Coronary artery (tissue), 2 donors: ENCODE measurements at regions not wholly inside any gene's neighbourhood (a gene's known extent, or its start where the extent isn't known, plus 50 kb on each side); places are given as distances from the start of the nearest gene placed in this dataset.

Experiments used
- DNase-seq: peaks from one replicate; pipeline ENCODE4 v3.0.0-alpha.2; 2017; ENCODE audit warnings: low spot score
- H3K27ac ChIP-seq, 2 donors: fragments of 200-600 bp; sonication (generic); one replicate each; pipeline ENCODE4 v1.5.1; 2016 to 2019
- H3K4me3 ChIP-seq: fragments of 200-600 bp; sonication (generic); 2 replicates; pipeline ENCODE4 v1.5.1; 2016; ENCODE audit warnings: mild to moderate bottlenecking, moderate library complexity
- TF ChIP-seq, protein P1 (sequence below): fragments of 200-600 bp; sonication (generic); IDR thresholded peaks from one replicate; pipeline ENCODE4 v1.5.1; 2019; ENCODE audit warnings: antibody characterized with exemption

DNA sequence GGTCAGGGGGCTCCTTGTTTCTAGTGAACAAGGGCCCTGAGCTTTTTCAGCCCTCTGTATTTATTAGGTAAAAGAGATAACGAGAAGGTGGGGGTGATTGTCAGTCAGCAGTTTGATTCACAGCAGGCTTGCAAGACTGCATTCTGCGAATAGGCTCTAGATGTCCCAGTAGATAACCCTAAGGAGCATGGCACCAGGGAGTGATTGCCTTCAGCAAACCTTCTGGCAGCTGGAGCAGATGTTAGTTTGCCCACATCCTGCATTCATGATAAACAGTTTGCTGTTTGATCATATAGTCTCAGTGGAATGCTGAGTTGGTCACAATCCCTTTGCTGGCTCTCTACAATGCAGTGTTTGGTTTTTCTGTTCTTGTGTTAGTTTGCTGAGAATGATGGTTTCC lies 161.3 kb upstream of the GADL1 start:
- H3K27ac ChIP-seq = no peak overlapping the region
- TF ChIP-seq, protein P1, sequence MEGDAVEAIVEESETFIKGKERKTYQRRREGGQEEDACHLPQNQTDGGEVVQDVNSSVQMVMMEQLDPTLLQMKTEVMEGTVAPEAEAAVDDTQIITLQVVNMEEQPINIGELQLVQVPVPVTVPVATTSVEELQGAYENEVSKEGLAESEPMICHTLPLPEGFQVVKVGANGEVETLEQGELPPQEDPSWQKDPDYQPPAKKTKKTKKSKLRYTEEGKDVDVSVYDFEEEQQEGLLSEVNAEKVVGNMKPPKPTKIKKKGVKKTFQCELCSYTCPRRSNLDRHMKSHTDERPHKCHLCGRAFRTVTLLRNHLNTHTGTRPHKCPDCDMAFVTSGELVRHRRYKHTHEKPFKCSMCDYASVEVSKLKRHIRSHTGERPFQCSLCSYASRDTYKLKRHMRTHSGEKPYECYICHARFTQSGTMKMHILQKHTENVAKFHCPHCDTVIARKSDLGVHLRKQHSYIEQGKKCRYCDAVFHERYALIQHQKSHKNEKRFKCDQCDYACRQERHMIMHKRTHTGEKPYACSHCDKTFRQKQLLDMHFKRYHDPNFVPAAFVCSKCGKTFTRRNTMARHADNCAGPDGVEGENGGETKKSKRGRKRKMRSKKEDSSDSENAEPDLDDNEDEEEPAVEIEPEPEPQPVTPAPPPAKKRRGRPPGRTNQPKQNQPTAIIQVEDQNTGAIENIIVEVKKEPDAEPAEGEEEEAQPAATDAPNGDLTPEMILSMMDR = no peak
- H3K4me3 ChIP-seq = no peak overlapping the region
- DNase-seq = no peak

DNA sequence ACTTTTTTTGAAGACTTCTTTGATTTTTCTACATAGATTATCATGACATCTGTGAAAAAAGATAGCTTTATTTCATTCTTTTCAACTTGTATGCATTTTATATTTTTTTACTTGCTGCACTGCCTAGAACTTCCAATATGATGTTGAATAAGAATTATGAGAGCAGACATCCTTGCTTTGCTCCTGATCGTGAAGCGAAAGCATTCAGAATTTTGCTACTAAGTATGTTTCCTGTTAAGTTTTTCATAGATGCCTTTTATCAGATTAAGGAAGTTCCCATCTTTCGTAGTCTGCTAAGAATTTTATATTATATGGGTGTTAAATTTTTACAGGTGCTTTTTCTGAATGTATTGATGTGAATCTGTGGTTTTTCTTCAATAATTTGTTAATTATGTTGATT lies 163.4 kb upstream of the GADL1 start:
- no peak overlapping the region for H3K27ac ChIP-seq
- TF ChIP-seq, protein P1 = no peak
- no peak for DNase-seq
- H3K4me3 ChIP-seq = no peak overlapping the region

DNA sequence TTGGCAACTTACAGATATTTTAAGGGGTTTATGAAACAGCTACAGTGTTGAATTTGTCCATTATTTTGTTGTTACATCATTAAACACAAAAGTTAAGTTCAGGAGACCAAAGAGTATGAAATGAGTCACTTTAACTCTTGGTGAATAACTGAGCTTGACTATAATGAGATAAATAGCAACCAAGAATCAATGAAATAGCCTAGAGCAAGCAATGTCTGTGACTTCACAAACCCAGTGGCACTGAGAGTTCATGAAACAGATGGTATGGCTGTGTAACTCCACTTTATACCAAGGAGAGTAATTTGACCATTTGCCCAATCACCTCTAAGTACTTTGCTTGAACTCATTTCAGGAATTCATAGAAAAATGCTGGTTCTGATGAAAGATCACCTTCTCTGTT lies 169.6 kb upstream of the GADL1 start:
- no peak for DNase-seq
- no peak overlapping the region for H3K27ac ChIP-seq
- H3K4me3 ChIP-seq = no peak overlapping the region
- TF ChIP-seq, protein P1 = no peak

DNA sequence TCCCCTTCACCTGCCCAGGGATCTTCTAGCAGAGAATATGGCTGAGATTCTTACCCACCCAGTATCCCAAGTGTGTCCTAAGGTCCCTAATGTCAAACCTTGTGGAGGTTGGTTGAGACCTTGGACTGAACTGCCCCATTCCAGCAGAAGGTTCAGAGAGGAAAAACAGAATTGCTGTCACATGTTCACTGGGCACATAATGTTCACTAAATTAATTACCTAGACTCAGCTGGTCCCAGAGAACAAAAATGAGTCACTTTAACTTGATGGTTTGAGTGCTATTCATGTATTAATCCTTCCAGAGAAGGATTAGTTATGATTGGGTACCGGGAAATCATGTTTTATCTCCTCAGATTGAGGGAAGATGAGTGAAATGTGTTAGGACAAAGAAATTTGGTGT lies 171.3 kb upstream of the GADL1 start:
- no peak overlapping the region for H3K4me3 ChIP-seq
- DNase-seq = no peak
- TF ChIP-seq, protein P1 = no peak
- H3K27ac ChIP-seq = no peak overlapping the region

DNA sequence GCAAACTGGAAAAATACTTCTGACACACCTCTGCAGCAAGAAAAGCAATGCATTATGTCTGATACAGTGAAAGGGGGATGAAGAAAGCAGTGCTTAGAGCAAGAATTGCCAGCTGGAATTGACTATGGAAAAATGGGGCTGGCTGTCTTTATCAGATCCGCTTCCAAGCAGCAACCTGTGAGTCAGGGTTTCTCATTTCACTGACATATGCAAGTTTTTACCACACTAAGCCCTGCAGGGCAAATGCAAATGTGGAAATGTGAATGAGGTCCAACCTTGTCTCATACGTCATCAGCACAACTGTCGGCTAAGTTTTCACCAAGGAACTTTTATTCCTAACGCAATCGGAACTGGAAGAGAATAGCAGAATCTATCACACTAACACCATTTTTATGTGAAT lies 172.5 kb upstream of the GADL1 start:
- H3K27ac ChIP-seq = no peak overlapping the region
- H3K4me3 ChIP-seq = no peak overlapping the region
- no peak for DNase-seq
- TF ChIP-seq, protein P1 = no peak

DNA sequence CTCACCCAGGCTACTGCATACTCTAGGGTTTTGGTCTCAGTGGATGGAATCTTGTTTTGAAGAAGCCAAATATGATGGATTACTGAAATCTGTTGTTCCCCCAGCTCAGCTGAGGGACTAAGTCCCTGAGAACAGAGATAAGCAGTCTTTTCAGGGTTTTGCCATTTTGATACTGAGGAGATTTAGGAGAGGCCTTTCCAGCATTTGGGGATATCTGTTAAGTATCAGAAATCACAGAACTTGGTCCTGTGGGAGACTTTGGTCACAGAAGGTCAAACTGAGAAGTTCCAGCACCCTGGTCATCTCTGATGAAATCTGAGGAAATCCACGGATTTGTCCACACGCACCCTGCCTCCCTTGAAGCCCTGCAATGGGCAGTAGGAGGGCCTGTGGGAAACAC lies 181.0 kb upstream of the GADL1 start:
- no peak overlapping the region for H3K27ac ChIP-seq
- no peak for DNase-seq
- TF ChIP-seq, protein P1 = no peak
- H3K4me3 ChIP-seq = no peak overlapping the region

DNA sequence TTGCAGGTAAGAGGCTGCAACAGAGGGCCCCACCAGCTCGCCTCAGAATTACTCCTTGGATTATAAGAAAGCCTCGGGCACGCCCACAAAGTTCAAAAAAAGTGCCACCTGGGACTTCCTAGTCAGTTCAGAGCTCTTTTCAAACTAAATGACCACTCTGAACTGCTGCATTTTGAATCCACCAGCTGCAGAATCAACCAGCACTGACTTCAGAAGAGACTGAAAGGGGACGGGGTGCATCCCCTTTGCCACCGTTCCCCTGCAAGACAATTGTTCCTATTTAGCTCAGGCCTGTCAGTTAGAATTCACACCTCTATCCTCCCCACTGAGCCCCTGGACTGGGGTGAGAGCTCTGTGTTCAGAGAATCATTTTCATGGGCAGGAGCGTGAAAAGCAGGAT lies 181.4 kb upstream of the GADL1 start:
- no peak overlapping the region for H3K4me3 ChIP-seq
- TF ChIP-seq, protein P1 = no peak
- no peak for DNase-seq
- H3K27ac ChIP-seq = no peak overlapping the region
